ENCODE measurements at regions not wholly inside any gene's neighbourhood (a gene's known extent, or its start where the extent isn't known, plus 50 kb on each side); places are given as distances from the start of the nearest gene placed in this dataset.

- H3K4me3 Mint-ChIP-seq (ENCODE audit: unreplicated experiment): no peak overlapping the region
- H3K4me1 Mint-ChIP-seq (ENCODE audit: insufficient read depth, unreplicated experiment): peaks cover 26% of the 10 kb centered on the region
- no peaks in the 10 kb centered on the region for H3K9me3 Mint-ChIP-seq (ENCODE audit: unreplicated experiment)
- H3K27ac Mint-ChIP-seq (ENCODE audit: low read depth, unreplicated experiment): no peak overlapping the region
- no TSS peak for BruUV-seq (replicated peaks)
- peak; percentile 63 for DNase-seq (ENCODE audit: unreplicated experiment)
- no peaks in the 10 kb centered on the region for H3K27me3 Mint-ChIP-seq (ENCODE audit: insufficient read depth, unreplicated experiment)
- CTCF ChIA-PET: interaction anchor here (0.6 to 1.1 kb wide), 2 partner anchors 39 to 142 kb away, joined by 3 read pairs; no protein-coding TSS in a partner anchor
- POLR2A ChIA-PET: interaction anchor here (1.0 kb wide), 1 partner anchor 27 kb away, joined by 3 read pairs; no protein-coding TSS in a partner anchor
- TF ChIP-seq CTCF (IDR thresholded peaks at IDR 0.05; ENCODE audit: unreplicated experiment): no peak
- H3K36me3 Mint-ChIP-seq (ENCODE audit: insufficient read depth, unreplicated experiment): no peaks in the 10 kb centered on the region
- intact Hi-C loops (cut with micrococcal nuclease): loop anchor here (10.0 kb wide), 1 partner anchor 89 kb away; no protein-coding TSS in a partner anchor
These were observed 195.0 kb downstream of the AHR start for GRCh38 chr7:17493446-17493845.

GRCh38 chr7:17495655-17496394 is 197.4 kb downstream of the AHR start:
- BruUV-seq (replicated peaks): no TSS peak
- no peak for TF ChIP-seq CTCF (IDR thresholded peaks at IDR 0.05; ENCODE audit: unreplicated experiment)
- POLR2A ChIA-PET: interaction anchor here (0.6 to 1.2 kb wide), 3 partner anchors 87 to 110 kb away, joined by 3 to 4 read pairs (median 3); no protein-coding TSS in a partner anchor
- Mint-ChIP-seq H3K27me3 (ENCODE audit: insufficient read depth, unreplicated experiment) (no peaks in the 10 kb centered on the region), H3K4me1 (ENCODE audit: insufficient read depth, unreplicated experiment) (peaks cover 11% of the 10 kb centered on the region), H3K36me3 (ENCODE audit: insufficient read depth, unreplicated experiment) (no peaks in the 10 kb centered on the region), H3K9me3 (ENCODE audit: unreplicated experiment) (no peaks in the 10 kb centered on the region), H3K27ac (ENCODE audit: low read depth, unreplicated experiment) (peak overlapping the region; percentile 70), H3K4me3 (ENCODE audit: unreplicated experiment) (no peak overlapping the region)
- CTCF ChIA-PET: interaction anchor here (0.6 to 1.0 kb wide), 2 partner anchors 11 to 46 kb away, joined by 3 to 6 read pairs; no protein-coding TSS in a partner anchor
- intact Hi-C loops (cut with micrococcal nuclease): loop anchor here (10.0 kb wide), 1 partner anchor 91 kb away; no protein-coding TSS in a partner anchor
- peak; percentile 27 for DNase-seq (ENCODE audit: unreplicated experiment)

- no peak for DNase-seq (ENCODE audit: unreplicated experiment)
- H3K9me3 Mint-ChIP-seq (ENCODE audit: unreplicated experiment): no peaks in the 10 kb centered on the region
- no peak for TF ChIP-seq CTCF (IDR thresholded peaks at IDR 0.05; ENCODE audit: unreplicated experiment)
- no peaks in the 10 kb centered on the region for H3K27me3 Mint-ChIP-seq (ENCODE audit: insufficient read depth, unreplicated experiment)
- CTCF ChIA-PET: interaction anchor here (0.6 kb wide), 1 partner anchor 45 kb away, joined by 3 read pairs; no protein-coding TSS in a partner anchor
- H3K27ac Mint-ChIP-seq (ENCODE audit: low read depth, unreplicated experiment): no peak overlapping the region
- H3K4me1 Mint-ChIP-seq (ENCODE audit: insufficient read depth, unreplicated experiment): peaks cover 11% of the 10 kb centered on the region
- H3K36me3 Mint-ChIP-seq (ENCODE audit: insufficient read depth, unreplicated experiment): no peaks in the 10 kb centered on the region
- no TSS peak for BruUV-seq (replicated peaks)
- POLR2A ChIA-PET: interaction anchor here (0.6 to 1.0 kb wide), 4 partner anchors 9 to 164 kb away, joined by 3 read pairs; no protein-coding TSS in a partner anchor
- no peak overlapping the region for H3K4me3 Mint-ChIP-seq (ENCODE audit: unreplicated experiment)
- intact Hi-C loops (cut with micrococcal nuclease): loop anchor here (10.0 kb wide), 1 partner anchor 92 kb away; no protein-coding TSS in a partner anchor
These were observed 198.7 kb downstream of the AHR start for GRCh38 chr7:17497136-17497535.

- Mint-ChIP-seq H3K36me3 (ENCODE audit: insufficient read depth, unreplicated experiment) (no peaks in the 10 kb centered on the region), H3K27me3 (ENCODE audit: insufficient read depth, unreplicated experiment) (no peaks in the 10 kb centered on the region), H3K4me3 (ENCODE audit: unreplicated experiment) (no peak overlapping the region), H3K4me1 (ENCODE audit: insufficient read depth, unreplicated experiment) (peaks cover 11% of the 10 kb centered on the region), H3K9me3 (ENCODE audit: unreplicated experiment) (no peaks in the 10 kb centered on the region), H3K27ac (ENCODE audit: low read depth, unreplicated experiment) (no peak overlapping the region)
- no peak for DNase-seq (ENCODE audit: unreplicated experiment)
- intact Hi-C loops (cut with micrococcal nuclease): loop anchor here (10.0 kb wide), 1 partner anchor 93 kb away; no protein-coding TSS in a partner anchor
- CTCF ChIA-PET: interaction anchor here (0.6 kb wide), 1 partner anchor 45 kb away, joined by 3 read pairs; no protein-coding TSS in a partner anchor
- POLR2A ChIA-PET: interaction anchor here (0.6 to 1.0 kb wide), 5 partner anchors 9 to 164 kb away, joined by 3 read pairs; no protein-coding TSS in a partner anchor
- TF ChIP-seq CTCF (IDR thresholded peaks at IDR 0.05; ENCODE audit: unreplicated experiment): no peak
- no TSS peak for BruUV-seq (replicated peaks)
These were observed 199.2 kb downstream of the AHR start for GRCh38 chr7:17497549-17498167.
